H54 (cell line): ENCODE measurements at regions not wholly inside any gene's neighbourhood (a gene's known extent, or its start where the extent isn't known, plus 50 kb on each side); places are given as distances from the start of the nearest gene placed in this dataset.
"Not testable (repeated sequence)": the region's sequence is repeated elsewhere in the genome, so short reads cannot be mapped to it uniquely, and the experiment has no call there.

ENCODE experiments used
- DNase-seq: peaks from one replicate; pipeline ENCODE4 v3.0.0; 2011; ENCODE audit warnings: low spot score, mixed read lengths; ENCODE audit not compliant: insufficient read length
- FAIRE-seq: peaks from 3 replicates; lab custom pipeline; 2011; peaks lifted over from hg19 to GRCh38; lab: Jason Lieb, UNC
- POLR2A ChIP-seq: IDR thresholded peaks from 2 replicates; pipeline ENCODE4 v1.6.1; 2011; ENCODE audit warnings: low read depth, mild to moderate bottlenecking, low read length

DNA sequence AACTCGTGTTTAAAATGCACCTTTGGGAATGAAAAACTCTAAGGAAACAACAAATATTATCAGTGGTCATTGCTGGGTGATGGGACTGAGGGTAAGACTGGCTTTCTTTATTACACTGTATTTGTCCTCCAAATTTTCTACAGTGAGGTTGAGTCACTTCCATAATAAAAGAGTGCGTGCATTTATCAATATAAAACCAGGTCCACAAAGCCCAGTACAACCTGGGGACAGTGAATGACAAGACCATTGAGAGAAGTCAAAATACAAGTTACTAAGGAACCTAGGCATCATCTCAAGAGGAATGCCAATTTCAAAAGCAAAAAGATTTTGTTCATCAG, 76.4 kb downstream of the MAGED4 start:
- FAIRE-seq (no peak), DNase-seq (no peak)
- no peak for TF ChIP-seq POLR2A

- FAIRE-seq (no peak), DNase-seq (peak; percentile 8)
- TF ChIP-seq POLR2A: peak; percentile 60
These were observed 76.9 kb downstream of the MAGED4 start for GRCh38 chrX:52261463-52262194.

DNA sequence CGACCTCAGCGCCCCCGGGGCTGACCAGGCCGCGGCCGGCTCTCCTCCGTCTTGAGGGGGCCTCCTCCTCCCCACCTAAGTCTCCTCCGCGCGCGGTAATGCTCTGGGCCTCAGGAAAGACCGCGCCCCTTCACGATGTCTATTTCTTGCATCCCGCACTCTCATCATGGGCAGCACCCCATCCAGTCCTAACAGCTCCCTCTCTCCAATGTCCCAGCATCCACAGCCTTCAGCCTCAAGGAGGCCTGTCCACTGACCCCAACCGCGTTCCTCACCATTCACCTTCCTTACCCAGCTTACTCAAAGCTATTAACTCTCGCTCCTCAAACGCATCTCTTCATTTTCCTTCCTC, 77.5 kb downstream of the MAGED4 start:
- FAIRE-seq: no peak
- no peak for TF ChIP-seq POLR2A
- DNase-seq: no peak

GRCh38 chrX:52263417-52263816, 78.7 kb downstream of the MAGED4 start:
- no peak for TF ChIP-seq POLR2A
- FAIRE-seq (no peak), DNase-seq (no peak)

GRCh38 chrX:52265713-52266112, 81.0 kb downstream of the MAGED4 start:
- no peak for TF ChIP-seq POLR2A
- no peak for FAIRE-seq
- DNase-seq: no peak

DNA sequence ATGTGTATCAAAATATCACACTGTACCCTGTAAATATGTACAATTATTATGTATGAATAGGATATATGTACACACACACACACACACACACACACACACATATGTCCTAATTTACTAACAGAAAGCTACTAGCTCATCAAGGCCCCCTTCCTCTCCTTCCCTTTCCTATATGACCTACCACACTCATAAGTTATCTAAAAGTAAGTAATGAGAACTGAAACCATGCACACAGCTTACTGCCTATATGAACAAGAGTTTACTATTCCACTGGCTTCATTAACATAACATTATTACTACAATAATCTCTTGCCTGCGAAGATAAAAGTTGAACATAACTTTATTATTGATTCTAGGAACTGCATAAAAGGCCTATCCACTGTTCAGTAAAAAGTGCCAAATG, 83.8 kb downstream of the MAGED4 start:
- DNase-seq, FAIRE-seq: not testable (repeated sequence)

- no peak for TF ChIP-seq POLR2A
- no peak for DNase-seq
- no peak for FAIRE-seq
These were observed 85.9 kb downstream of the MAGED4 start for GRCh38 chrX:52270453-52271116.

- no peak for FAIRE-seq
- no peak for TF ChIP-seq POLR2A
These were observed 86.5 kb downstream of the MAGED4 start for GRCh38 chrX:52271206-52271605.

GRCh38 chrX:52277666-52278065, 91.2 kb upstream of the XAGE2 start:
- no peak for FAIRE-seq
- DNase-seq: no peak
- no peak for TF ChIP-seq POLR2A

More at GRCh38 chrX:52271206-52271605, 86.5 kb downstream of the MAGED4 start:
- no peak for DNase-seq

DNA sequence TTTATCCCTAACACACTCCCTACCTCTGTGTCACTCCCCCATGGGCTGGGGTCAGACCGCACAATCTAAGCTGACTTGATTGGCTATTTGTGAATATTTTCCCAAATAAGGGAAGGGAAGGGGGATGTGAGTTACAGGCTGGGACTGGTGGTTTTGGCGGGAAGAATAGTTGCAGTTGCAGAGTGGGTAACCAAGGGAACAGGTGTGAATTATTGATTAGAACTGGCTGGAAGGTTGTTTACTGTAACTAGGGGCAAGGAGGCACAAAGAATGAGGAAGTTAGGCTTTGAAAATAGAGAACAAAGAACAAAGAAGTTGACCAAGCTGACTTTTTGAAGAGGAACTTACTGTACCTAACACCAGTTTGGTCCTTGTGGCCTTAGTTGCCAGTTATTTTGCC, 88.0 kb upstream of the XAGE2 start:
- TF ChIP-seq POLR2A: no peak

GRCh38 chrX:52284865-52285264, 84.0 kb upstream of the XAGE2 start:
- FAIRE-seq: no peak

More for the DNA sequence above, 88.0 kb upstream of the XAGE2 start:
- DNase-seq (no peak), FAIRE-seq (no peak)

GRCh38 chrX:52298968-52299367, 69.9 kb upstream of the XAGE2 start:
- FAIRE-seq, DNase-seq: not testable (repeated sequence)

More at GRCh38 chrX:52284865-52285264, 84.0 kb upstream of the XAGE2 start:
- no peak for TF ChIP-seq POLR2A
- DNase-seq: no peak

DNA sequence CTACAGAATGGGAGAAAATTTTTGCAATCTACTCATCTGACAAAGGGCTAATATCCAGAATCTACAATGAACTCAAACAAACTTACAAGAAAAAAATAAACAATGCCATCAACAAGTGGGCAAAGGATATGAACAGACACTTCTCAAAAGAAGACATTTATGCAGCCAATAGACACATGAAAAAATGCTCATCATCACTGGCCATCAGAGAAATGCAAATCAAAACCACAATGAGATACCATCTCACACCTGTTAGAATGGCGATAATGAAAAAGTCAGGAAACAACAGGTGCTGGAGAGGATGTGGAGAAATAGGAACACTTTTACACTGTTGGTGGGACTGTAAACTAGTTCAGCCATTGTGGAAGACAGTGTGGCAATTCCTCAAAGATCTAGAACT, 60.3 kb upstream of the XAGE2 start:
- not testable (repeated sequence) for FAIRE-seq, DNase-seq
